ENCODE measurements at regions not wholly inside any gene's neighbourhood (a gene's known extent, or its start where the extent isn't known, plus 50 kb on each side); places are given as distances from the start of the nearest gene placed in this dataset.

DNA sequence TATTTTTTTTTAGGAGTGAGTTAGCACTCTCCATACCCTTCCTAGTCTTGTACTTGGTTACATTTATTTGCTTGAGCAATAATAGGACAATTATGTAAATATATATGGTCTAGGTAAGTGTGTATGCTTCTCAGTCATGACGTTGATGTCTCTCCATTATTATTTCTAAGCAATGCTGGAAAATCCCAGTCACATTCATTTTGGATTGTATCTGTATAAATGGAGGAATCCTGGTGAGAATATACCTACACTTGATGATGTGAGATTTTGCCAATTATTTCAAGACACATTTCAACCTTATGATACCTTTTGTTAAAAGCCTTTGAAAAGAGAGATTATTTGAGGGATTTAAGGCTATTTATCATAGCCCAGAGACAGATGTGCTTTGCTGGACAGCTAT, 2244.5 kb upstream of the WWC1 start:
- Histone ChIP-seq H4K20me1 (no peaks in the 10 kb centered on the region), H3K4me1 (peaks cover 4% of the 10 kb centered on the region), H3K9me3 (peaks cover 22% of the 10 kb centered on the region; the same call in 1 of the 2 replicates), H3K9ac (no peak overlapping the region), H3K36me3 (no peaks in the 10 kb centered on the region), H3K27me3 (no peaks in the 10 kb centered on the region), H3K4me2 (no peak overlapping the region), H3K4me3 (no peak overlapping the region), H3K27ac (no peak overlapping the region)
- no peak for TF ChIP-seq Cebpa-rat (IDR thresholded peaks at IDR 0.05)

- peaks cover 30% of the 10 kb centered on the region for H3K4me1 ChIP-seq
- no peak overlapping the region for H3K9ac ChIP-seq
- peaks cover 34% of the 10 kb centered on the region; the same call in 1 of the 2 replicates for H3K9me3 ChIP-seq
- H4K20me1 ChIP-seq, result no peaks in the 10 kb centered on the region
- H3K27me3 ChIP-seq, result no peaks in the 10 kb centered on the region
- H3K27ac ChIP-seq, result no peak overlapping the region
- no peaks in the 10 kb centered on the region; the same call in 1 of the 2 replicates for H3K36me3 ChIP-seq
- H3K4me2 ChIP-seq, result no peak overlapping the region
- TF ChIP-seq Cebpa-rat (IDR thresholded peaks at IDR 0.05), result no peak
- no peak overlapping the region for H3K4me3 ChIP-seq
Measured at GRCh38 chr5:166050531-166050930, 2240.9 kb upstream of the WWC1 start.

DNA sequence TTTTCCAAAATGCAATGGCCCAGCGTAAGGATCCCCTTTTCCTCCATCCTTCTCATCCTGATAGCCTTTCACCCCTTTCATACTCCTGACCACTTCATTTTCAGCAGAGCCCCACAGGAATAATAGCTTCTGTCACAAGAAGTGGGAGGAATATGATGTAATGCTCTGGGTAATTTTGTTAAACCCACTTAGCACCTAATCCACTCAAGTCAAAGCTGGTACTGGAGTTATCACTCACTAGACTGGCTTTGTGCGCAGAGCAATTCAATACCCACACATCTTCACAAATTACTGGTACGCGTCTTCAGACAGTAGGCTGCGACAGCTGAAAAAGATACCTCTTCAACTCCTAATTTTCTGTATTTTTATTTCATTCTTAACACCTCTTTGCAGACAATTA, 2232.8 kb upstream of the WWC1 start:
- Histone ChIP-seq H4K20me1 (no peaks in the 10 kb centered on the region), H3K9me3 (peaks cover 19% of the 10 kb centered on the region; the same call in 1 of the 2 replicates), H3K4me2 (no peak overlapping the region), H3K27ac (peak overlapping the region; percentile 75; the same call in 1 of the 2 replicates), H3K4me3 (no peak overlapping the region), H3K36me3 (no peaks in the 10 kb centered on the region; the same call in 1 of the 2 replicates), H3K27me3 (no peaks in the 10 kb centered on the region), H3K4me1 (peaks cover 70% of the 10 kb centered on the region), H3K9ac (no peak overlapping the region)
- no peak for TF ChIP-seq Cebpa-rat (IDR thresholded peaks at IDR 0.05)

DNA sequence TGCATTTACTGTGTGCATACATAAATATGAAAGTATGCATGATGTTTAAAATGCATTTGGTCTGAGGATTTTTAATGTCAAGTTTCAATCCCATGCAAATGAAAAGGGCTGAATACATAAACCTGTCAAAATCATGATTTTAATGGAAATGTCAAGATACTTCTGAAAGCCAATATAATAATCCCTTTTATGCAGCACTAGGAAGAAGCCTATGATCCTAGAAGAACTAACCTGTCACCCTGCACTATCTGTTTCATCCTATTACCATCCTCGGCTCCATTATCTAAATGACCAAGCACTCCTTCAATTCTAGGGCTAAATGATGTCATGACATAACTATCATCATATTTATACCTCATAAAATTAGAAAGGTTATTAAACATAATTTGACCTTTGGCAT, 2229.4 kb upstream of the WWC1 start:
- Histone ChIP-seq H3K4me2 (peak overlapping the region; percentile 48; the same call in 1 of the 2 replicates), H4K20me1 (no peaks in the 10 kb centered on the region), H3K27ac (no peak overlapping the region), H3K4me1 (peaks cover 47% of the 10 kb centered on the region), H3K36me3 (no peaks in the 10 kb centered on the region), H3K9me3 (peaks cover 14% of the 10 kb centered on the region; the same call in 1 of the 2 replicates), H3K27me3 (no peaks in the 10 kb centered on the region), H3K4me3 (no peak overlapping the region), H3K9ac (no peak overlapping the region)
- no peak for TF ChIP-seq Cebpa-rat (IDR thresholded peaks at IDR 0.05)

DNA sequence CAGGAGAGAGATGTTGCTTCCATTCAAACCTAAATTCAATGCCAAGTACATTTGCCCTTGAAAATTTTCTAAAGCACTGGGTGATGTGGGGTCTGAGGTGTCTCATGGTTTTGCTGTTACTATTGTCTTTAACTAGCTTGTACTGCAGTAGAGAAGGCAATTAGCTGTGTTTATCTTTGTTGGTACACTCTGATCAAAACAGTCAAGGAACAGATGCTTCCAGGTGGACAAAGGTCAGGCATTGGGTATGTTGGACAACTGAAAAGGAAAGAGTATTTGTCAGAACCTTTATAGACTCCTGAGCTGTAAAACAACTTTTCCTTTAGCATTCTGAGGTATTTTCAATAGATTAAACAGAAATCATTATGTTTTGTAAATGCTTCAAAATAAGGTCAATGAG, 2228.7 kb upstream of the WWC1 start:
- peak overlapping the region; percentile 61 for H3K27ac ChIP-seq
- H3K36me3 ChIP-seq, result no peaks in the 10 kb centered on the region
- peak overlapping the region; percentile 48 for H3K4me2 ChIP-seq
- H4K20me1 ChIP-seq, result no peaks in the 10 kb centered on the region
- peaks cover 14% of the 10 kb centered on the region; the same call in 1 of the 2 replicates for H3K9me3 ChIP-seq
- H3K4me3 ChIP-seq, result no peak overlapping the region
- H3K27me3 ChIP-seq, result no peaks in the 10 kb centered on the region
- H3K9ac ChIP-seq, result 0 out of 2 replicates have a peak overlapping the region, but pooled peaks have one; percentile 37
- no peak for TF ChIP-seq Cebpa-rat (IDR thresholded peaks at IDR 0.05)
- H3K4me1 ChIP-seq, result peaks cover 41% of the 10 kb centered on the region

DNA sequence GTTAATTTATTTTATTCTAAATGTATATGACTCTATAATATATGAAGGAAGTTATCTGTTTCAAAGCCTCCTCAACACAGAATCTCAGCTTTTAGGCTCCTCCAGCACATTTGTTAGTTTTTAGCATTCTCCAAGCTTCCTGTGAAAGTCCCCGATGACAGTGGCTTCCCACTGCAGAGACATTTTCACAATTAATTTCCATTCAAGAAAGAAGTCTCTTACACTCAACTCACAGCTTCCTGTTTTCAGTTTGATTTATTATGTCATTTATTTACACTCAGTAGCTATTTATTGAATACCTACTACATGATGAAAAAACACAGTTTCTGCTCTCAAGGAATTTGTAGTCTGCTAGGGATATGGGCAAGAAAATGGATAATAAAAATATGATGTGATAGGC, 2228.2 kb upstream of the WWC1 start:
- no peaks in the 10 kb centered on the region for H3K27me3 ChIP-seq
- H3K4me1 ChIP-seq, result peaks cover 39% of the 10 kb centered on the region
- H4K20me1 ChIP-seq, result no peaks in the 10 kb centered on the region
- peaks cover 14% of the 10 kb centered on the region; the same call in 1 of the 2 replicates for H3K9me3 ChIP-seq
- H3K9ac ChIP-seq, result no peak overlapping the region
- no peaks in the 10 kb centered on the region for H3K36me3 ChIP-seq
- H3K27ac ChIP-seq, result peak overlapping the region; percentile 61; the same call in 1 of the 2 replicates
- peak overlapping the region; percentile 48 for H3K4me2 ChIP-seq
- H3K4me3 ChIP-seq, result no peak overlapping the region
- TF ChIP-seq Cebpa-rat (IDR thresholded peaks at IDR 0.05), result no peak

DNA sequence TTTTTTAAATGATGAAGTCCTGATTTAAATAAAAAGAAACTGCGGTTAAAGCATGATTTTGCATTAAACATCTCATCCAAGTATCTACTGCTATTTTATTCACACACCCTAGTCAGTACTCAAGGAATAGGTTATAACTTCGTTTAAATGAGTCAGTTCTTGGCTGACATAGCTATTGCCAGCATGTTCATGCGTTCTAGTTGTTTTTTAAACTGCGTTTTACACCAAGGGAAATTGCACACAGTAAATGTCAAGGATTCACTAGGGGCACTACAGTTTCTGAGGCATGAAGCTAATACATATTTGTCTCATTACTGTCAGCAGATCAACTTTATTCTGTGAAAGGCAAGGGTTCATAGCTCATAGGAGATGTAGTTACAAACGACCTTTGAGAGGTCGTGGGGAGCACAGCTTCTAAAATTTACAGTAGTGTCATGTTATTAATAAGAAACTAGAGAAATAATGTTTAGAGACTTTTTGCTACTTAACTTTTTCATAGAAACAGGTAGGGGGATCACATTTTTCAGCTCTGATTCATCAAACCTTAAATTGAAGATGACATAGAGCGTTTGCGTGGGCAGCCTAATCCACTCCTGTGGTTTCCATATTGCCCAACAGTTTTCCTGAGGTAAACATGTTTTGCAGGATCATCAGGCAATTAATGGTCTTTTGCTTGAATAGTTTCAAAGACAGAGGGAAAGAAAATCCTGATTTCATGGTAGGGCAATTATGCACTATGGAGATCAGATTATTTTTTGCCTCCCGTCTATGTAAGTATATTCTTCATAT, 2222.7 kb upstream of the WWC1 start:
- H3K4me1 ChIP-seq, result peaks cover 57% of the 10 kb centered on the region
- TF ChIP-seq Cebpa-rat (IDR thresholded peaks at IDR 0.05), result no peak
- H4K20me1 ChIP-seq, result no peaks in the 10 kb centered on the region
- no peak overlapping the region for H3K27ac ChIP-seq
- H3K4me2 ChIP-seq, result no peak overlapping the region
- H3K9me3 ChIP-seq, result peaks cover 7% of the 10 kb centered on the region; the same call in 1 of the 2 replicates
- H3K36me3 ChIP-seq, result no peaks in the 10 kb centered on the region
- H3K4me3 ChIP-seq, result no peak overlapping the region
- no peaks in the 10 kb centered on the region for H3K27me3 ChIP-seq
- H3K9ac ChIP-seq, result no peak overlapping the region

DNA sequence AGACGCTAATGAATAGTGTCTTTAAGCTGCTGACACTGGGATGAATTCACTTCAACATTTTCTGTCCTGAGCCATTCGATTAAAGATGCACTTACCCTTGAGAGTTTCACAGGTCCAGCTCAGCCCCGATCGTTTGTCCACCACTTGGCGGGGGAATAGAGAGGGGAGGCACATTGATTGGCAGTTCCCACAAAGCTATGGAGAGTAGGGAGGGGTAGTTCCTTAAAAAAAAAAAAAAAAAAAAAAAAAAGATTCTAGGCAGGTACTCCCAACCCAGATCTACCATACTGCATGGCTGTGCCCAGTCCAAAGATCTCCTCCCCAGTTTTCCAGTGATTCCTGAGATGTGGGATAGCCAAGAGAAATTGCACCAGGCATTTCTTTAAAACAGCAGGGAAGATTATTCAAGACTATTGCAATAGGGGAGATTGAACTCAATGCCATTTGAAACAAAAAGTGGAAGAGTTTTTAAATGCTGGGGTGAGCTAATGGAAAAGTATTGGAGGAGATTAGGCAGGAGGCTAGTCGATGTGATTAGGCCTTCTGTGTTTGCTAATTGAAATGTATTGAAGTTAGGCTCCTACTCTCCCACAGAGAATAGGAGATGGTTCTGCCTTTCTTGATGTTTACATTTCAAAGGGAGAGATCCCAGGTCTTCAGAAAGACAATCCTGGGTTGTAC, 2217.4 kb upstream of the WWC1 start:
- H3K4me1 ChIP-seq, result peaks cover 82% of the 10 kb centered on the region
- peak overlapping the region; percentile 74 for H3K4me2 ChIP-seq
- H3K27me3 ChIP-seq, result no peaks in the 10 kb centered on the region
- no peak overlapping the region for H3K9ac ChIP-seq
- H3K4me3 ChIP-seq, result no peak overlapping the region
- H3K9me3 ChIP-seq, result no peaks in the 10 kb centered on the region; the same call in 1 of the 2 replicates
- H3K27ac ChIP-seq, result peak overlapping the region; percentile 70
- TF ChIP-seq Cebpa-rat (IDR thresholded peaks at IDR 0.05), result no peak
- H4K20me1 ChIP-seq, result no peaks in the 10 kb centered on the region
- H3K36me3 ChIP-seq, result no peaks in the 10 kb centered on the region

DNA sequence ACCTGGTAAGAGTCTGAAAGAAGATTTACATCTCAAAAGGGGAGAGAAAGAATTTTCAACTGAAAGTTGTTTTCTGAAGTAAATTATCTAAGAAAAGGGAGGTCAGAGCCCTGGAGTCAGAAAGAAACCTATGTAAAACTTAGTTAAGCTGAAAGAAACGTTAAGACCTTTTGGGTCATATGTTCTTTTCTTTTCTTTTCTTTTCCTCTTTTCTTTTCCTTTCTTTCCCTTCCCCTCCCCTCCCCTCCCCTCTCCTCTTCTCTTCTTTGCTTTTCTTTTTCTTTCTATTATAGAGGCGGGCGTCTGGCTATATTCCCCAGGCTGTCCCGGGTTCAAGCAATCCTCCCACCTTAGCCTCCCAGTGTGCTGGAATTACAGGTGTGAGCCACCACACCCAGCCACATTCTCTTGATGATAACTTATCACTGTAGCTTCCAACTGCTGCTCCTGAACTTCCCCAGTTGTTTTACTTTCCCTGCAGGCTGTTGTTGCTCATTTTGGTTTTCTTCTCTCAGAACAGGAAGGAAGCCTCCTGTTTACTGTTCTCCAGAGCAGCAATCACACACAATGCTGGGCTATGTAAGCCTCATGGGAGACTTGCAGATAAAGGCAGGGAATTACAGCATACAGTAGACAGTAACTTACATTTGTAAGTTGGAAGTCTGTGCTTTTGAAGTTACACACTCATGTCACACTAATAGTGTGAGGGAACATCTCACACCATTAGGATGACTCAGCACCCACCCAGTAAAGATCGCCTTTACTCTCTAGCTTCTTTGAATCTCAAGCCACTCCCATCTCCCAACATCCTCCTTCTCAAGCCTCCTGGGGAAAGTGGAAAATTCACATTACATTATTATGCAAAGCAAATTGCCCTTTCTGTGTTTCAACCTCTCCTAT, 2216.6 kb upstream of the WWC1 start:
- no peak for TF ChIP-seq Cebpa-rat (IDR thresholded peaks at IDR 0.05)
- Histone ChIP-seq H3K36me3 (no peaks in the 10 kb centered on the region), H3K9me3 (no peaks in the 10 kb centered on the region; the same call in 1 of the 2 replicates), H3K4me1 (peaks cover 75% of the 10 kb centered on the region), H3K4me2 (peak overlapping the region; percentile 74), H3K9ac (no peak overlapping the region; the same call in 1 of the 2 replicates), H3K27ac (peak overlapping the region; percentile 70), H4K20me1 (no peaks in the 10 kb centered on the region), H3K27me3 (no peaks in the 10 kb centered on the region), H3K4me3 (no peak overlapping the region)
